ENCODE measurements at regions not wholly inside any gene's neighbourhood (a gene's known extent, or its start where the extent isn't known, plus 50 kb on each side); places are given as distances from the start of the nearest gene placed in this dataset.

GRCh38 chr1:2930913-2931723, 90.1 kb upstream of the ACTRT2 start:
- no peaks in the 10 kb centered on the region for H3K4me1 ChIP-seq (ENCODE audit: control insufficient read depth, insufficient read depth, low read length, poor library complexity, severe bottlenecking)
- Mint-ChIP-seq H3K27ac (no peak overlapping the region), H3K9me3 (no peaks in the 10 kb centered on the region), H3K27me3 (no peaks in the 10 kb centered on the region), H3K4me1 (no peaks in the 10 kb centered on the region), H3K36me3 (no peaks in the 10 kb centered on the region), H3K4me3 (no peak overlapping the region)
- no peak overlapping the region for H3K27ac ChIP-seq (ENCODE audit: insufficient read depth, low read length, poor library complexity, severe bottlenecking)
- ATAC-seq (ENCODE audit: low read depth in 2 of 2) (no peak), DNase-seq (no peak)
- no peaks in the 10 kb centered on the region for H3K36me3 ChIP-seq (ENCODE audit: control insufficient read depth, insufficient read depth, low read length)
- H3K9me3 ChIP-seq (ENCODE audit: control insufficient read depth in 2 of 2, low read length in 2 of 2), result no peaks in the 10 kb centered on the region
- no peaks in the 10 kb centered on the region for H3K27me3 ChIP-seq (ENCODE audit: control insufficient read depth, insufficient read depth, low read length)
- no peak overlapping the region for H3K4me3 ChIP-seq (ENCODE audit: low read depth, low read length)

GRCh38 chr1:2931724-2932401, 89.4 kb upstream of the ACTRT2 start:
- Histone ChIP-seq H3K4me3 (ENCODE audit: low read depth, low read length) (no peak overlapping the region), H3K27me3 (ENCODE audit: control insufficient read depth, insufficient read depth, low read length) (no peaks in the 10 kb centered on the region), H3K9me3 (ENCODE audit: control insufficient read depth in 2 of 2, low read length in 2 of 2) (no peaks in the 10 kb centered on the region), H3K36me3 (ENCODE audit: control insufficient read depth, insufficient read depth, low read length) (no peaks in the 10 kb centered on the region), H3K4me1 (ENCODE audit: control insufficient read depth, insufficient read depth, low read length, poor library complexity, severe bottlenecking) (no peaks in the 10 kb centered on the region), H3K27ac (ENCODE audit: insufficient read depth, low read length, poor library complexity, severe bottlenecking) (no peak overlapping the region)
- no peaks in the 10 kb centered on the region for H3K4me1 Mint-ChIP-seq
- no peaks in the 10 kb centered on the region for H3K27me3 Mint-ChIP-seq
- H3K9me3 Mint-ChIP-seq, result no peaks in the 10 kb centered on the region
- H3K27ac Mint-ChIP-seq, result no peak overlapping the region
- no peaks in the 10 kb centered on the region for H3K36me3 Mint-ChIP-seq
- ATAC-seq (ENCODE audit: low read depth in 2 of 2), result no peak
- DNase-seq, result no peak
- H3K4me3 Mint-ChIP-seq, result no peak overlapping the region

GRCh38 chr1:2932671-2933350, 88.5 kb upstream of the ACTRT2 start:
- DNase-seq (no peak), ATAC-seq (ENCODE audit: low read depth in 2 of 2) (no peak)
- H3K27me3 ChIP-seq (ENCODE audit: control insufficient read depth, insufficient read depth, low read length), result no peaks in the 10 kb centered on the region
- Mint-ChIP-seq H3K27ac (no peak overlapping the region), H3K36me3 (no peaks in the 10 kb centered on the region), H3K4me3 (no peak overlapping the region), H3K9me3 (no peaks in the 10 kb centered on the region), H3K4me1 (no peaks in the 10 kb centered on the region), H3K27me3 (no peaks in the 10 kb centered on the region)
- H3K4me3 ChIP-seq (ENCODE audit: low read depth, low read length), result no peak overlapping the region
- H3K27ac ChIP-seq (ENCODE audit: insufficient read depth, low read length, poor library complexity, severe bottlenecking), result no peak overlapping the region
- no peaks in the 10 kb centered on the region for H3K9me3 ChIP-seq (ENCODE audit: control insufficient read depth in 2 of 2, low read length in 2 of 2)
- H3K4me1 ChIP-seq (ENCODE audit: control insufficient read depth, insufficient read depth, low read length, poor library complexity, severe bottlenecking), result no peaks in the 10 kb centered on the region
- H3K36me3 ChIP-seq (ENCODE audit: control insufficient read depth, insufficient read depth, low read length), result no peaks in the 10 kb centered on the region

GRCh38 chr1:2933431-2934155, 87.7 kb upstream of the ACTRT2 start:
- Mint-ChIP-seq H3K4me3 (no peak overlapping the region), H3K27ac (no peak overlapping the region), H3K4me1 (no peaks in the 10 kb centered on the region), H3K36me3 (no peaks in the 10 kb centered on the region), H3K27me3 (no peaks in the 10 kb centered on the region), H3K9me3 (peaks cover 0 to 6% (median 0%) of the 10 kb centered on the region in 7 donors)
- no peaks in the 10 kb centered on the region for H3K27me3 ChIP-seq (ENCODE audit: control insufficient read depth, insufficient read depth, low read length)
- H3K9me3 ChIP-seq (ENCODE audit: control insufficient read depth in 2 of 2, low read length in 2 of 2), result no peaks in the 10 kb centered on the region
- no peaks in the 10 kb centered on the region for H3K36me3 ChIP-seq (ENCODE audit: control insufficient read depth, insufficient read depth, low read length)
- H3K4me3 ChIP-seq (ENCODE audit: low read depth, low read length), result no peak overlapping the region
- H3K4me1 ChIP-seq (ENCODE audit: control insufficient read depth, insufficient read depth, low read length, poor library complexity, severe bottlenecking), result no peaks in the 10 kb centered on the region
- H3K27ac ChIP-seq (ENCODE audit: insufficient read depth, low read length, poor library complexity, severe bottlenecking), result no peak overlapping the region
- ATAC-seq (ENCODE audit: low read depth in 2 of 2) (no peak), DNase-seq (no peak)

GRCh38 chr1:2934156-2934540, 87.1 kb upstream of the ACTRT2 start:
- Histone ChIP-seq H3K4me1 (ENCODE audit: control insufficient read depth, insufficient read depth, low read length, poor library complexity, severe bottlenecking) (no peaks in the 10 kb centered on the region), H3K27ac (ENCODE audit: insufficient read depth, low read length, poor library complexity, severe bottlenecking) (no peak overlapping the region), H3K27me3 (ENCODE audit: control insufficient read depth, insufficient read depth, low read length) (no peaks in the 10 kb centered on the region), H3K36me3 (ENCODE audit: control insufficient read depth, insufficient read depth, low read length) (no peaks in the 10 kb centered on the region), H3K4me3 (ENCODE audit: low read depth, low read length) (no peak overlapping the region), H3K9me3 (ENCODE audit: control insufficient read depth in 2 of 2, low read length in 2 of 2) (no peaks in the 10 kb centered on the region)
- H3K9me3 Mint-ChIP-seq, result peaks cover 0 to 6% (median 0%) of the 10 kb centered on the region in 7 donors
- H3K27me3 Mint-ChIP-seq, result no peaks in the 10 kb centered on the region
- H3K27ac Mint-ChIP-seq, result no peak overlapping the region
- no peaks in the 10 kb centered on the region for H3K4me1 Mint-ChIP-seq
- ATAC-seq (ENCODE audit: low read depth in 2 of 2) (no peak), DNase-seq (no peak)
- no peak overlapping the region for H3K4me3 Mint-ChIP-seq
- no peaks in the 10 kb centered on the region for H3K36me3 Mint-ChIP-seq

- no peaks in the 10 kb centered on the region for H3K4me1 Mint-ChIP-seq
- H3K4me3 ChIP-seq (ENCODE audit: low read depth, low read length), result no peak overlapping the region
- H3K27ac ChIP-seq (ENCODE audit: insufficient read depth, low read length, poor library complexity, severe bottlenecking), result no peak overlapping the region
- no peak for DNase-seq
- no peaks in the 10 kb centered on the region for H3K27me3 ChIP-seq (ENCODE audit: control insufficient read depth, insufficient read depth, low read length)
- ATAC-seq (ENCODE audit: low read depth in 2 of 2), result no peak
- H3K9me3 ChIP-seq (ENCODE audit: control insufficient read depth in 2 of 2, low read length in 2 of 2), result no peaks in the 10 kb centered on the region
- peaks cover 0 to 6% (median 0%) of the 10 kb centered on the region in 7 donors for H3K9me3 Mint-ChIP-seq
- no peaks in the 10 kb centered on the region for H3K27me3 Mint-ChIP-seq
- no peaks in the 10 kb centered on the region for H3K4me1 ChIP-seq (ENCODE audit: control insufficient read depth, insufficient read depth, low read length, poor library complexity, severe bottlenecking)
- no peaks in the 10 kb centered on the region for H3K36me3 Mint-ChIP-seq
- no peaks in the 10 kb centered on the region for H3K36me3 ChIP-seq (ENCODE audit: control insufficient read depth, insufficient read depth, low read length)
- no peak overlapping the region for H3K27ac Mint-ChIP-seq
- H3K4me3 Mint-ChIP-seq, result no peak overlapping the region
Observed at GRCh38 chr1:2934642-2935081, 86.6 kb upstream of the ACTRT2 start.

GRCh38 chr1:2935184-2935583, 86.1 kb upstream of the ACTRT2 start:
- no peaks in the 10 kb centered on the region for H3K27me3 Mint-ChIP-seq
- Histone ChIP-seq H3K27me3 (ENCODE audit: control insufficient read depth, insufficient read depth, low read length) (no peaks in the 10 kb centered on the region), H3K36me3 (ENCODE audit: control insufficient read depth, insufficient read depth, low read length) (no peaks in the 10 kb centered on the region)

More at GRCh38 chr1:2935184-2935583, 86.1 kb upstream of the ACTRT2 start:
- H3K9me3 Mint-ChIP-seq, result peaks cover 0 to 6% (median 0%) of the 10 kb centered on the region in 7 donors
- no peak for DNase-seq
- H3K27ac ChIP-seq (ENCODE audit: insufficient read depth, low read length, poor library complexity, severe bottlenecking), result no peak overlapping the region
- no peaks in the 10 kb centered on the region for H3K4me1 Mint-ChIP-seq
- ATAC-seq (ENCODE audit: low read depth in 2 of 2), result no peak
- H3K27ac Mint-ChIP-seq, result no peak overlapping the region
- H3K4me3 Mint-ChIP-seq, result no peak overlapping the region
- no peaks in the 10 kb centered on the region for H3K9me3 ChIP-seq (ENCODE audit: control insufficient read depth in 2 of 2, low read length in 2 of 2)
- no peak overlapping the region for H3K4me3 ChIP-seq (ENCODE audit: low read depth, low read length)
- H3K4me1 ChIP-seq (ENCODE audit: control insufficient read depth, insufficient read depth, low read length, poor library complexity, severe bottlenecking), result no peaks in the 10 kb centered on the region
- H3K36me3 Mint-ChIP-seq, result no peaks in the 10 kb centered on the region

Data from CD4-positive, CD25-positive, alpha-beta regulatory T cell (primary cell).